A549 (cell line): ENCODE measurements at regions not wholly inside any gene's neighbourhood (a gene's known extent, or its start where the extent isn't known, plus 50 kb on each side); places are given as distances from the start of the nearest gene placed in this dataset.

Experiments
- BCL3 ChIP-seq: fragments of >200 bp; sonication (Bioruptor Twin); formaldehyde crosslinking; IDR thresholded peaks from 3 replicates; pipeline ENCODE4 v1.6.1; 2016
- BHLHE40 ChIP-seq: IDR thresholded peaks from 2 replicates; pipeline ENCODE4 v1.6.1; 2012; ENCODE audit warnings: low read depth, low read length, inconsistent platforms
- CEBPB ChIP-seq, 2 experiments: fragments of >200 bp in 1 of 2; sonication (Bioruptor Twin) in 1 of 2; formaldehyde crosslinking in 1 of 2; IDR thresholded peaks; 2 replicates each; pipeline ENCODE4 v1.6.1; 2012 to 2016
- CTCF ChIP-seq: fragments of >200 bp; sonication (Bioruptor Twin); formaldehyde crosslinking; IDR thresholded peaks from 3 replicates; pipeline ENCODE4 v1.5.1; 2016
- E2F6 ChIP-seq: IDR thresholded peaks from 2 replicates; pipeline ENCODE4 v1.6.1; 2012; ENCODE audit warnings: low read depth, borderline replicate concordance
- EP300 ChIP-seq, 2 experiments: fragments of >200 bp; sonication (Bioruptor Twin); formaldehyde crosslinking; IDR thresholded peaks; 2 replicates in 1 of 2; 3 replicates in 1 of 2; pipeline ENCODE4 v1.6.1; 2016 to 2017
- ESRRA ChIP-seq: fragments of 150-350 bp; IDR thresholded peaks from 2 replicates; pipeline ENCODE4 v1.6.1; 2014; ENCODE audit warnings: mild to moderate bottlenecking, low read length, borderline replicate concordance
- FOSL2 ChIP-seq, 2 experiments: fragments of 450-650 bp in 1 of 2; fragments of >200 bp in 1 of 2; sonication (Bioruptor Twin) in 1 of 2; formaldehyde crosslinking; IDR thresholded peaks; 2 replicates each; pipeline versions ENCODE4 v1.5.0 to v1.6.1; 2016 to 2020; ENCODE audit warnings: mild to moderate bottlenecking in 1 of 2, moderate library complexity in 1 of 2
- FOXS1 ChIP-seq: fragments of 250-450 bp; sonication (Bioruptor Pico); IDR thresholded peaks from 2 replicates; pipeline ENCODE4 v1.5.0; 2020; ENCODE audit warnings: mild to moderate bottlenecking, moderate library complexity
- GATA3 ChIP-seq: IDR thresholded peaks from 2 replicates; pipeline ENCODE4 v1.6.1; 2012; ENCODE audit warnings: borderline replicate concordance
- HOXA7 ChIP-seq: fragments of 250-450 bp; sonication (Bioruptor Pico); IDR thresholded peaks from 2 replicates; pipeline ENCODE4 v1.5.0; 2020; ENCODE audit warnings: mild to moderate bottlenecking, moderate library complexity
- KDM5A ChIP-seq: fragments of 200-600 bp; sonication (generic); IDR thresholded peaks from 2 replicates; pipeline ENCODE4 v1.6.1; 2016; ENCODE audit warnings: antibody characterized with exemption, mild to moderate bottlenecking
- MAFK ChIP-seq: fragments of 450-650 bp; IDR thresholded peaks from 2 replicates; pipeline ENCODE4 v1.6.1; 2014; ENCODE audit not compliant: partially characterized antibody
- MYC ChIP-seq: IDR thresholded peaks from 2 replicates; pipeline ENCODE4 v1.6.1; 2012; ENCODE audit warnings: mild to moderate bottlenecking, inconsistent platforms, low read length, improper control_type of control experiment, borderline replicate concordance
- NFE2L2 ChIP-seq: fragments of 150-350 bp; conservative IDR thresholded peaks from 2 replicates; pipeline ENCODE4 v1.6.1; 2014; ENCODE audit warnings: low read length
- NPAS2 ChIP-seq: fragments of 250-450 bp; sonication (Bioruptor Pico); IDR thresholded peaks from 2 replicates; pipeline ENCODE4 v1.8.0; 2022; ENCODE audit warnings: mild to moderate bottlenecking, moderate library complexity, borderline replicate concordance
- PBX3 ChIP-seq: IDR thresholded peaks from 2 replicates; pipeline ENCODE4 v1.6.1; 2012
- POLR2AphosphoS2 ChIP-seq: conservative IDR thresholded peaks from 2 replicates; pipeline ENCODE4 v1.6.1; 2012; ENCODE audit warnings: low read length, improper control_type of control experiment, inconsistent platforms
- RARB ChIP-seq: fragments of 250-450 bp; sonication (Bioruptor Pico); IDR thresholded peaks from 2 replicates; pipeline ENCODE4 v1.8.0; 2021; ENCODE audit warnings: mild to moderate bottlenecking, moderate library complexity
- RCOR1 ChIP-seq: fragments of 150-350 bp; IDR thresholded peaks from 2 replicates; pipeline ENCODE4 v1.6.1; 2014; ENCODE audit warnings: antibody characterized with exemption, low read length, low read depth
- REST ChIP-seq: fragments of 200-600 bp; sonication (generic); IDR thresholded peaks from 2 replicates; pipeline ENCODE4 v1.6.1; 2016; ENCODE audit warnings: antibody characterized with exemption, mild to moderate bottlenecking, moderate library complexity
- RFX5 ChIP-seq: fragments of 450-650 bp; IDR thresholded peaks from 2 replicates; pipeline ENCODE4 v1.7.1; 2014; ENCODE audit warnings: antibody characterized with exemption, mild to moderate bottlenecking, moderate library complexity
- SMC3 ChIP-seq: fragments of >200 bp; sonication (Bioruptor Twin); formaldehyde crosslinking; IDR thresholded peaks from 3 replicates; pipeline ENCODE4 v1.6.1; 2018; ENCODE audit warnings: inconsistent platforms
- TFCP2L1 ChIP-seq: fragments of 250-450 bp; sonication (Bioruptor Pico); IDR thresholded peaks from 2 replicates; pipeline ENCODE4 v1.5.0; 2021; ENCODE audit warnings: mild to moderate bottlenecking
- USF2 ChIP-seq: fragments of 450-650 bp; IDR thresholded peaks from 2 replicates; pipeline ENCODE4 v1.6.1; 2014; ENCODE audit warnings: antibody characterized with exemption

GRCh38 chr12:86660488-86661147, 404.4 kb upstream of the MGAT4C start (continued):
- peak; percentile 61; the same call in 1 of the 3 replicates for TF ChIP-seq BCL3
- TF ChIP-seq EP300 (IDR thresholded peaks at IDR 0.05), result peak; percentile 76 to 85; a peak in 3 of 5 replicates
- no peak for TF ChIP-seq NFE2L2
- TF ChIP-seq HOXA7 (CRISPR knock-in tag), result no peak
- TF ChIP-seq MAFK, result no peak
- TF ChIP-seq POLR2AphosphoS2, result no peak
- TF ChIP-seq MYC, result no peak
- peak; percentile 95 for TF ChIP-seq PBX3
- TF ChIP-seq FOSL2 (IDR thresholded peaks at IDR 0.05), result peak; percentile 74
- TF ChIP-seq FOSL2 (CRISPR knock-in tag; IDR thresholded peaks at IDR 0.05), result peak; percentile 92
- TF ChIP-seq CEBPB (IDR thresholded peaks at IDR 0.05), result peak; percentile 41 to 90; a peak in 2 of 4 replicates
- peak; percentile 49 for TF ChIP-seq SMC3
- no peak for TF ChIP-seq NPAS2
- peak; percentile 99 for TF ChIP-seq GATA3
- no peak for TF ChIP-seq KDM5A
- TF ChIP-seq RFX5, result no peak
- TF ChIP-seq USF2, result no peak
- TF ChIP-seq TFCP2L1 (CRISPR knock-in tag), result no peak
- no peak for TF ChIP-seq BHLHE40
- no peak for TF ChIP-seq ESRRA
- TF ChIP-seq RARB (CRISPR knock-in tag), result no peak
- no peak for TF ChIP-seq RCOR1
- no peak for TF ChIP-seq FOXS1 (CRISPR knock-in tag)
- TF ChIP-seq E2F6, result no peak
- TF ChIP-seq REST, result no peak
- TF ChIP-seq CTCF, result no peak
